HG02885 (cell line): ENCODE measurements at regions not wholly inside any gene's neighbourhood (a gene's known extent, or its start where the extent isn't known, plus 50 kb on each side); places are given as distances from the start of the nearest gene placed in this dataset.

ENCODE experiments used
- ATAC-seq: cut with Tn5 transposase; IDR thresholded peaks from one replicate; pipeline ENCODE4 v1.9.1; 2021; ENCODE audit warnings: mild to moderate bottlenecking; ENCODE audit not compliant: unreplicated experiment, poor library complexity

GRCh38 chr7:10205696-10206095 is 768.0 kb upstream of the PHF14 start:
- ATAC-seq: no peak

GRCh38 chr7:10210000-10210399 is 763.7 kb upstream of the PHF14 start:
- no peak for ATAC-seq

- no peak for ATAC-seq
These were observed 762.7 kb upstream of the PHF14 start for GRCh38 chr7:10211016-10211415.

GRCh38 chr7:10211861-10212260 is 761.8 kb upstream of the PHF14 start:
- ATAC-seq: no peak

GRCh38 chr7:10212649-10213048 is 761.0 kb upstream of the PHF14 start:
- ATAC-seq: no peak

- ATAC-seq: no peak
These were observed 757.2 kb upstream of the PHF14 start for GRCh38 chr7:10216462-10216861.

GRCh38 chr7:10221084-10221483 is 752.6 kb upstream of the PHF14 start:
- ATAC-seq: no peak

- ATAC-seq: no peak
These were observed 750.7 kb upstream of the PHF14 start for GRCh38 chr7:10222976-10223375.

- no peak for ATAC-seq
These were observed 748.4 kb upstream of the PHF14 start for GRCh38 chr7:10225275-10225674.

GRCh38 chr7:10237306-10237705 is 736.4 kb upstream of the PHF14 start:
- no peak for ATAC-seq

GRCh38 chr7:10238641-10239040 is 735.0 kb upstream of the PHF14 start:
- ATAC-seq: no peak

GRCh38 chr7:10239695-10240345 is 733.9 kb upstream of the PHF14 start:
- ATAC-seq: no peak

GRCh38 chr7:10245406-10245805 is 728.3 kb upstream of the PHF14 start:
- no peak for ATAC-seq

- no peak for ATAC-seq
These were observed 716.2 kb upstream of the PHF14 start for GRCh38 chr7:10257438-10257837.

GRCh38 chr7:10266976-10267375 is 706.7 kb upstream of the PHF14 start:
- ATAC-seq: no peak

GRCh38 chr7:10268034-10268433 is 705.6 kb upstream of the PHF14 start:
- no peak for ATAC-seq

GRCh38 chr7:10282909-10283308 is 690.8 kb upstream of the PHF14 start:
- no peak for ATAC-seq

GRCh38 chr7:10284001-10284400 is 689.7 kb upstream of the PHF14 start:
- no peak for ATAC-seq

GRCh38 chr7:10299384-10299783 is 674.3 kb upstream of the PHF14 start:
- ATAC-seq: no peak

- no peak for ATAC-seq
These were observed 673.1 kb upstream of the PHF14 start for GRCh38 chr7:10300577-10300976.

- no peak for ATAC-seq
These were observed 665.4 kb upstream of the PHF14 start for GRCh38 chr7:10308276-10308675.

- no peak for ATAC-seq
These were observed 660.7 kb upstream of the PHF14 start for GRCh38 chr7:10312942-10313341.

- ATAC-seq: no peak
These were observed 657.8 kb upstream of the PHF14 start for GRCh38 chr7:10315881-10316280.
